Calu3 (cell line): ENCODE measurements at regions not wholly inside any gene's neighbourhood (a gene's known extent, or its start where the extent isn't known, plus 50 kb on each side); places are given as distances from the start of the nearest gene placed in this dataset.

Experiments
- BruUV-seq: library from RNA; stranded (reverse); fragments of 400-500 nt; replicated peaks from 2 replicates; lab custom pipeline; 2021; lab: Mats Ljungman, UMichigan
- CTCF ChIA-PET: fragments of 300-600 bp; sonication (Branson Sonifier 250); formaldehyde crosslinking; loops from one replicate; lab custom pipeline; 2022; ENCODE audit warnings: antibody characterized with exemption; lab: Charles Lee
- DNase-seq: peaks from one replicate; pipeline ENCODE4 v3.0.0; 2022
- H3K27ac Mint-ChIP-seq: one replicate; pipeline ENCODE4 v1.8.0; 2022; ENCODE audit warnings: mixed read lengths; ENCODE audit not compliant: unreplicated experiment
- H3K27me3 Mint-ChIP-seq: one replicate; pipeline ENCODE4 v1.8.0; 2022; ENCODE audit warnings: mixed read lengths; ENCODE audit not compliant: unreplicated experiment
- H3K36me3 Mint-ChIP-seq: one replicate; pipeline ENCODE4 v1.8.0; 2022; ENCODE audit warnings: mild to moderate bottlenecking, moderate library complexity, mixed read lengths; ENCODE audit not compliant: insufficient read depth, unreplicated experiment
- H3K4me1 Mint-ChIP-seq: one replicate; pipeline ENCODE4 v1.8.0; 2022; ENCODE audit warnings: mild to moderate bottlenecking, low read depth, mixed read lengths; ENCODE audit not compliant: unreplicated experiment
- H3K4me3 Mint-ChIP-seq: one replicate; pipeline ENCODE4 v1.8.0; 2022; ENCODE audit warnings: mild to moderate bottlenecking, low read depth, moderate library complexity, mixed read lengths; ENCODE audit not compliant: unreplicated experiment
- H3K9me3 Mint-ChIP-seq: one replicate; pipeline ENCODE4 v1.8.0; 2022; ENCODE audit warnings: low read depth, mixed read lengths; ENCODE audit not compliant: unreplicated experiment
- intact Hi-C: fragments of 100-400 bp; cut with micrococcal nuclease; formaldehyde crosslinking; loops from one replicate; pipeline ENCODE4 v1.10.0; 2022; ENCODE audit not compliant: unreplicated experiment
- TF ChIP-seq, protein P1 (sequence below): fragments of 200-600 bp; IDR thresholded peaks from one replicate; pipeline ENCODE4 v1.8.0; 2022; ENCODE audit warnings: antibody characterized with exemption; ENCODE audit not compliant: unreplicated experiment

DNA sequence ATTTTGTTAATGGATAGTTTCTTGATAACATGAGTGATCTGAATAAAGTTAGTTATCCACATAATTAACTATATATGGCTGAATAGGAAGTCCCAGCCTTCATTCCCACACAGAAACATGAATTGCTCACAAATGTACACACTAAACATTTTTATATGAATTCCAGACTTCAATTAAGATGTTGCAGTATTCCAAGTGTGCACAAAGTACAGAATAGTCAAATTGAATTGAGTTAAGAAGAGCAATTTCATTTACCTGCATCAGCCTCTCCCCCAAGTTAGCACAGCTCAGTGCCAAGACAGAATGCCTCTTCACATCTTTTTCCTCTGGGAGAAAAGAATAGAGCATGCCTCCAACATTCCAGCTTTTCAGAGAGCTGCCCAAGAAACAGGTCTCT, 207.0 kb upstream of the SAMSN1 start:
- CTCF ChIA-PET, result no interaction called here
- Mint-ChIP-seq H3K4me3 (no peak overlapping the region), H3K4me1 (no peaks in the 10 kb centered on the region), H3K27me3 (no peaks in the 10 kb centered on the region), H3K27ac (no peak overlapping the region), H3K9me3 (no peaks in the 10 kb centered on the region), H3K36me3 (no peaks in the 10 kb centered on the region)
- intact Hi-C loops, result no loop called here
- TF ChIP-seq, protein P1, sequence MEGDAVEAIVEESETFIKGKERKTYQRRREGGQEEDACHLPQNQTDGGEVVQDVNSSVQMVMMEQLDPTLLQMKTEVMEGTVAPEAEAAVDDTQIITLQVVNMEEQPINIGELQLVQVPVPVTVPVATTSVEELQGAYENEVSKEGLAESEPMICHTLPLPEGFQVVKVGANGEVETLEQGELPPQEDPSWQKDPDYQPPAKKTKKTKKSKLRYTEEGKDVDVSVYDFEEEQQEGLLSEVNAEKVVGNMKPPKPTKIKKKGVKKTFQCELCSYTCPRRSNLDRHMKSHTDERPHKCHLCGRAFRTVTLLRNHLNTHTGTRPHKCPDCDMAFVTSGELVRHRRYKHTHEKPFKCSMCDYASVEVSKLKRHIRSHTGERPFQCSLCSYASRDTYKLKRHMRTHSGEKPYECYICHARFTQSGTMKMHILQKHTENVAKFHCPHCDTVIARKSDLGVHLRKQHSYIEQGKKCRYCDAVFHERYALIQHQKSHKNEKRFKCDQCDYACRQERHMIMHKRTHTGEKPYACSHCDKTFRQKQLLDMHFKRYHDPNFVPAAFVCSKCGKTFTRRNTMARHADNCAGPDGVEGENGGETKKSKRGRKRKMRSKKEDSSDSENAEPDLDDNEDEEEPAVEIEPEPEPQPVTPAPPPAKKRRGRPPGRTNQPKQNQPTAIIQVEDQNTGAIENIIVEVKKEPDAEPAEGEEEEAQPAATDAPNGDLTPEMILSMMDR, result no peak
- no TSS peak for BruUV-seq
- DNase-seq, result no peak

DNA sequence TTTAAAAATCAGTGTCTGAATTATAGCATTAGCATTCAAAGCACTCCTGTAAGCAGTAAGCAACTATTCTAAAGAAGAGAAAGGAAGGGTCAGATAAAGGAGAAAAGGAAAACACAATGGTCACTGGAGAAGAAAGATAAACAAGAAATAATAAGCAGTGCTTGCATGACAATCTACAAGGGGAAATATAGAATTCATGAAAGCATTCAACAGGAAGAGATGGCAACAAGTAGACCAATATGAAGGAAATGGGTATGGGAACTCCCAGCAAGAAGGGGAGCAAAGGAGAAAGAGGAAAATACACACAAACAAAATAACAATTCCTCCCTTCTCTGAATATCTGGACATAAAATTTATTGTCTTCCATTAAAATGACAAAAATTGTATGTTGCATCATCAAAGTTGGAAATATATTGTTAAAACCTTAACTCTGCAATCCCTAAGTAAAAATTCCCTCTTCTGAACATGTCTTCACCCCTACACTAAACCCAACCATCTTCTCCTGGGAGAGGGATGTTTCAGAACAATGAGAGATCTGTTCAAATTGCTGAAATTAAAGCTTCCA, 206.3 kb upstream of the SAMSN1 start:
- CTCF ChIA-PET, result no interaction called here
- no peaks in the 10 kb centered on the region for H3K36me3 Mint-ChIP-seq
- intact Hi-C loops, result no loop called here
- no TSS peak for BruUV-seq
- no peak overlapping the region for H3K4me3 Mint-ChIP-seq
- H3K27ac Mint-ChIP-seq, result no peak overlapping the region
- no peaks in the 10 kb centered on the region for H3K4me1 Mint-ChIP-seq
- TF ChIP-seq, protein P1, result no peak
- no peaks in the 10 kb centered on the region for H3K9me3 Mint-ChIP-seq
- no peak for DNase-seq
- no peaks in the 10 kb centered on the region for H3K27me3 Mint-ChIP-seq

DNA sequence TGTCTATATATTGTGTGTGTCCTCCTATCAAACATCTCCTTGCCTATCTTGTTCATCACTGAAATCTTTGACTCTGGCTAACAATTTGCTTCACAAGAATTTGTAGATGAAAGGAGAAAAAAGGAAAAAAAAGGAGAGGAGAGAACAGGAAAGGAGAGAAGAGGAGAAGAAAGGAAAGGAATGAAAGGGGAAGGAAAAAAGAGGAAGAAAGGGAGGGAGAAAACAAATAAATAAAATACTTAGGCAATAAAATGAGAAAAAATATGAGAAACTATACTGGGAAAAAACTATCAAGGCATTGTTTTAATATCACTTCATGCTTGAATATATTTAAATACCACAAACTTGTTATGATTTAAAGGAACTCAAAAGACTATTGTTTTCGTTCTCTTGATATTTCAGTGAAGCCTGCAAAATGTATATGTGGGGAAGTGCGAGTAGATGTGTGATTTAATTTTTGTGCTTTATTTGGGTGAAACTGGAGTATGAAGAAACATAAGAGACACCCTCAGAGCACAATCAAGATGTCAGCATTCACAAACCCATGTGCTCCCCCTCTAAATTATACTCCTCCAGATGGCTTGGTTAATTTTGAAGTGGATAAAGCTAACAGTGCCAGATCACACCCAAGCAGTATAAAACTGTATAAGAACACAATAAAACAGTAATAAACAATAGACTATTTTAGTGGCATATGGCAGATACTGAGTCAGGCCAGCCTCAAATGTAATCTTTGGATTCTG, 205.7 kb upstream of the SAMSN1 start:
- TF ChIP-seq, protein P1, result no peak
- CTCF ChIA-PET, result no interaction called here
- BruUV-seq, result no TSS peak
- no peak for DNase-seq
- H3K27me3 Mint-ChIP-seq, result no peaks in the 10 kb centered on the region
- H3K27ac Mint-ChIP-seq, result no peak overlapping the region
- H3K36me3 Mint-ChIP-seq, result no peaks in the 10 kb centered on the region
- no peaks in the 10 kb centered on the region for H3K4me1 Mint-ChIP-seq
- intact Hi-C loops, result no loop called here
- H3K4me3 Mint-ChIP-seq, result no peak overlapping the region
- no peaks in the 10 kb centered on the region for H3K9me3 Mint-ChIP-seq

DNA sequence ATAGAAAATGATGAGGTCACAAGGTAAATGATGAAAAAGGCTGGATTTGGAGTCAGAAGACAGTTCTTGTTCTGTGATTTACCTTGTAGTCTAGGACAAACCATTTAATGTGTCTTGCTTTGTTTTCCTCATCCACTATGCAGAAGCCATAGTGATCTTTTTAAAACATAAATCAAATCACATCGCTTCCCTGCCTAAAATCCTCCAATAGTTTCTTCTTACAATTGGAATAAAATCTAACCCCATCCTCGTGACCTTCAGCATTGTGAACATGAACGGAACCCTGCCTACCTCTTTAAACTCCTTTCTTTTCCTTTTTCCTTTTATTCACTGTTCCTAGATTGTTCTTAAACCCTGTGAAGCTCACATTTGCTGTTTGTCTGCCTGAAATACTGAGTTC, 204.9 kb upstream of the SAMSN1 start:
- H3K27ac Mint-ChIP-seq, result no peak overlapping the region
- CTCF ChIA-PET, result no interaction called here
- no peak for DNase-seq
- no peak overlapping the region for H3K4me3 Mint-ChIP-seq
- no peaks in the 10 kb centered on the region for H3K36me3 Mint-ChIP-seq
- intact Hi-C loops, result no loop called here
- TF ChIP-seq, protein P1, result no peak
- no peaks in the 10 kb centered on the region for H3K27me3 Mint-ChIP-seq
- H3K4me1 Mint-ChIP-seq, result no peaks in the 10 kb centered on the region
- no peaks in the 10 kb centered on the region for H3K9me3 Mint-ChIP-seq
- no TSS peak for BruUV-seq
